Ureter (tissue), 1 donor: ENCODE measurements at regions not wholly inside any gene's neighbourhood (a gene's known extent, or its start where the extent isn't known, plus 50 kb on each side); places are given as distances from the start of the nearest gene placed in this dataset.

Experiments used
- DNase-seq: peaks from one replicate; pipeline ENCODE4 v3.0.0-alpha.2; 2020; ENCODE audit warnings: low spot score
- donor health status: DM: yes; HTN: yes; CAD: no.

- no peak for DNase-seq
Observed at GRCh38 chr11:111194860-111195568, 50.5 kb upstream of the POU2AF2 start.

GRCh38 chr11:111193924-111194490 lies 51.5 kb upstream of the POU2AF2 start:
- DNase-seq: no peak

GRCh38 chr11:111189466-111189865 lies 56.1 kb upstream of the POU2AF2 start:
- DNase-seq: no peak

- no peak for DNase-seq
Observed at GRCh38 chr11:111186308-111186915, 59.1 kb upstream of the POU2AF2 start.

GRCh38 chr11:111185266-111185665 lies 60.3 kb upstream of the POU2AF2 start:
- DNase-seq: no peak

GRCh38 chr11:111183706-111184105 lies 61.8 kb upstream of the POU2AF2 start:
- DNase-seq: no peak

- DNase-seq: no peak
Observed at GRCh38 chr11:111179184-111179910, 66.2 kb upstream of the POU2AF2 start.

- DNase-seq: no peak
Observed at GRCh38 chr11:111177037-111177871, 68.3 kb upstream of the POU2AF2 start.

GRCh38 chr11:111176603-111177002 lies 68.9 kb upstream of the POU2AF2 start:
- no peak for DNase-seq

- no peak for DNase-seq
Observed at GRCh38 chr11:111173221-111173620, 72.3 kb upstream of the POU2AF2 start.

- DNase-seq: no peak
Observed at GRCh38 chr11:111172321-111172862, 73.1 kb upstream of the POU2AF2 start.

- DNase-seq: no peak
Observed at GRCh38 chr11:111170761-111171379, 74.7 kb upstream of the POU2AF2 start.

GRCh38 chr11:111169367-111169766 lies 76.2 kb upstream of the POU2AF2 start:
- no peak for DNase-seq

GRCh38 chr11:111168871-111169270 lies 76.7 kb upstream of the POU2AF2 start:
- no peak for DNase-seq

- no peak for DNase-seq
Observed at GRCh38 chr11:111167666-111168065, 77.9 kb upstream of the POU2AF2 start.

GRCh38 chr11:111166598-111166997 lies 78.9 kb upstream of the POU2AF2 start:
- no peak for DNase-seq

GRCh38 chr11:111162305-111162704 lies 83.2 kb upstream of the POU2AF2 start:
- DNase-seq: no peak

GRCh38 chr11:111157571-111157970 lies 88.0 kb upstream of the POU2AF2 start:
- no peak for DNase-seq

GRCh38 chr11:111155021-111155420 lies 90.5 kb upstream of the POU2AF2 start:
- no peak for DNase-seq

GRCh38 chr11:111153194-111153593 lies 92.3 kb upstream of the POU2AF2 start:
- no peak for DNase-seq

GRCh38 chr11:111148953-111149352 lies 96.6 kb upstream of the POU2AF2 start:
- DNase-seq: no peak
